Osteoblast (primary cell): ENCODE measurements at regions not wholly inside any gene's neighbourhood (a gene's known extent, or its start where the extent isn't known, plus 50 kb on each side); places are given as distances from the start of the nearest gene placed in this dataset.
"Not testable (repeated sequence)": the region's sequence is repeated elsewhere in the genome, so short reads cannot be mapped to it uniquely, and the experiment has no call there.

ENCODE experiments used
- DNase-seq: peaks from one replicate; pipeline ENCODE4 v3.0.0; 2011; ENCODE audit warnings: low spot score, mixed read lengths; ENCODE audit not compliant: insufficient read length; ENCODE audit errors: missing footprints
- H2AFZ ChIP-seq: 2 replicates; pipeline ENCODE4 v1.6.0; 2011; ENCODE audit warnings: mild to moderate bottlenecking, low read length
- H3K27ac ChIP-seq: 2 replicates; pipeline ENCODE4 v1.5.1; 2011; ENCODE audit warnings: mild to moderate bottlenecking, low read depth, low read length, moderate library complexity
- H3K27me3 ChIP-seq: 2 replicates; pipeline ENCODE4 v1.6.0; 2012; ENCODE audit warnings: mild to moderate bottlenecking, control low read depth, inconsistent platforms, low read length, moderate library complexity; ENCODE audit not compliant: insufficient read depth
- H3K36me3 ChIP-seq: 2 replicates; pipeline ENCODE4 v1.5.1; 2011; ENCODE audit warnings: mild to moderate bottlenecking, low read length, control low read depth, moderate library complexity; ENCODE audit not compliant: insufficient read depth
- H3K4me1 ChIP-seq: 2 replicates; pipeline ENCODE4 v1.5.1; 2011; ENCODE audit warnings: mild to moderate bottlenecking, low read length, control low read depth, moderate library complexity; ENCODE audit not compliant: insufficient read depth
- H3K4me2 ChIP-seq: 2 replicates; pipeline ENCODE4 v1.6.0; 2011; ENCODE audit warnings: mild to moderate bottlenecking, low read length; ENCODE audit not compliant: insufficient read depth
- H3K4me3 ChIP-seq: fragments of 200-600 bp; sonication (generic); 3 replicates; pipeline ENCODE4 v1.5.1; 2012; ENCODE audit warnings: mild to moderate bottlenecking, low read length, inconsistent platforms; ENCODE audit not compliant: insufficient read depth
- H3K79me2 ChIP-seq: 2 replicates; pipeline ENCODE4 v1.6.0; 2012; ENCODE audit warnings: mild to moderate bottlenecking, low read length, control low read depth, inconsistent platforms; ENCODE audit not compliant: insufficient read depth
- H3K9me3 ChIP-seq: 2 replicates; pipeline ENCODE4 v1.5.1; 2011; ENCODE audit warnings: low read depth, low read length, control low read depth
- H4K20me1 ChIP-seq: 2 replicates; pipeline ENCODE4 v1.6.0; 2012; ENCODE audit warnings: mild to moderate bottlenecking, low read length, control low read depth; ENCODE audit not compliant: insufficient read depth
- TF ChIP-seq, protein P1 (sequence below): IDR thresholded peaks from 2 replicates; pipeline ENCODE4 v1.5.1; 2011; ENCODE audit warnings: mild to moderate bottlenecking, low read depth, low read length, moderate library complexity; ENCODE audit errors: extremely low read depth

DNA sequence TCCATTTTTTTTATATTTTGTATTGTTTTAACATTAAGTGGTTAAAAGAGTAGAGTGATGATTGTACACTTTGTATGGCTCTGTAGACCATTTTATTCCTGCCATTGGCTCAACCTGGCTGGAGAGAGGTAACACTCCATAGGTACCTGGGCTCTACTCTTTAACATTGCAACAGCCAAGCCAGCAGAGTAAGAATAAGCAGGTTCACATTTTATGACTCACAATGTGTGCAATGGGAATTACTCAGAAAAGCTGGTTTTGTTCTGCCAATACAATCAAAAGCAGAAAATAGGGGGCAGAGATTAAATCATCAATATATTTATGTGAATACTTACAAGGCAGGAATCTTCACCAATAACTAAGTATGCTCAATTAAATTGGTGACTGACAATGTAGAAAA, 1324.0 kb downstream of the AMY1C start:
- H3K4me2 ChIP-seq = no peak overlapping the region
- no peak overlapping the region for H3K4me3 ChIP-seq
- H3K27me3 ChIP-seq = no peaks in the 10 kb centered on the region
- H3K9me3 ChIP-seq = peaks cover 6% of the 10 kb centered on the region
- TF ChIP-seq, protein P1, sequence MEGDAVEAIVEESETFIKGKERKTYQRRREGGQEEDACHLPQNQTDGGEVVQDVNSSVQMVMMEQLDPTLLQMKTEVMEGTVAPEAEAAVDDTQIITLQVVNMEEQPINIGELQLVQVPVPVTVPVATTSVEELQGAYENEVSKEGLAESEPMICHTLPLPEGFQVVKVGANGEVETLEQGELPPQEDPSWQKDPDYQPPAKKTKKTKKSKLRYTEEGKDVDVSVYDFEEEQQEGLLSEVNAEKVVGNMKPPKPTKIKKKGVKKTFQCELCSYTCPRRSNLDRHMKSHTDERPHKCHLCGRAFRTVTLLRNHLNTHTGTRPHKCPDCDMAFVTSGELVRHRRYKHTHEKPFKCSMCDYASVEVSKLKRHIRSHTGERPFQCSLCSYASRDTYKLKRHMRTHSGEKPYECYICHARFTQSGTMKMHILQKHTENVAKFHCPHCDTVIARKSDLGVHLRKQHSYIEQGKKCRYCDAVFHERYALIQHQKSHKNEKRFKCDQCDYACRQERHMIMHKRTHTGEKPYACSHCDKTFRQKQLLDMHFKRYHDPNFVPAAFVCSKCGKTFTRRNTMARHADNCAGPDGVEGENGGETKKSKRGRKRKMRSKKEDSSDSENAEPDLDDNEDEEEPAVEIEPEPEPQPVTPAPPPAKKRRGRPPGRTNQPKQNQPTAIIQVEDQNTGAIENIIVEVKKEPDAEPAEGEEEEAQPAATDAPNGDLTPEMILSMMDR = no peak
- H3K4me1 ChIP-seq = no peaks in the 10 kb centered on the region
- no peaks in the 10 kb centered on the region for H3K79me2 ChIP-seq
- no peak for DNase-seq
- H3K36me3 ChIP-seq = no peaks in the 10 kb centered on the region
- no peaks in the 10 kb centered on the region for H4K20me1 ChIP-seq
- H2AFZ ChIP-seq = no peak overlapping the region
- no peak overlapping the region for H3K27ac ChIP-seq

DNA sequence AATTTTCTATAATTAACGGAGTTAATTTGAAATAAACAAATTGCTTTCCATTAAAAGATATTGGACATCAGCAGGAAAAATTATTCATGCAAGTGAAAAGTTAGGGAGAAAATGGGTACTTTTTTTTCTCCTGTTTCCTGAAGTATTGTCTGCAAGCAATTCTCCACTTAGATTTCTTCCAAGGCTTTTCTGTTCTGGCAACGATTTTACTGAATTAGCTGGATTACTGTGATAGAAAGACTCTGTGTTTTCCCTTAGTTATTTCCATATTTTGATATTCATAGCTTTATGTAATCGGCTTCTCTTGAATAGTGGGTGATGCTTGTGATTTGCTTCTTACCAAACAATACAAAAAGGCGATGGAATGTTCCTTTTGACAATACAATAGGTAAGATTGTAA, 1333.9 kb downstream of the AMY1C start:
- Histone ChIP-seq H4K20me1 (no peaks in the 10 kb centered on the region), H3K9me3 (no peaks in the 10 kb centered on the region), H3K4me2 (no peak overlapping the region), H3K36me3 (no peaks in the 10 kb centered on the region), H3K79me2 (no peaks in the 10 kb centered on the region), H3K4me3 (no peak overlapping the region), H3K4me1 (no peaks in the 10 kb centered on the region), H3K27me3 (no peaks in the 10 kb centered on the region), H3K27ac (no peak overlapping the region), H2AFZ (no peak overlapping the region)
- no peak for DNase-seq
- TF ChIP-seq, protein P1 = no peak

DNA sequence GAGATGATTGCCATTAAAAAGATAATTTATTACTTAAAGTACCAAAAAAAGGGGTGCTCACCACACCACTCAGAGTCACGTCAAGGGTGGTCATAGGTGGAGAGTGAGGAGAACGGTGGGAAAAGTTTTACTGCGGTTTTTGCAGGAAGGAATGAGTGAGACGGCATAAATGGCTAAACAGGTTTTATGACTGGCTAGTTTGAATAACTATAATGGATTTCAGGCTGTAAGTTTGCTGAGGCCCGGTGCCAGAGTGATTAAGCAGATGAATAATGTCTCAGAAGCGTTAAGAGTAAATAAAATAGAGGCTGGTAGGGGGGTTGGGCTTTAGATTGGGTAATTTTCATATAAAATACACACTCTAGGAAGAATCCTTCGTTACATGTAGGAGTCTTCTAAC, 1337.8 kb downstream of the AMY1C start:
- Histone ChIP-seq H4K20me1 (no peaks in the 10 kb centered on the region), H3K9me3 (no peaks in the 10 kb centered on the region), H3K4me2 (no peak overlapping the region), H3K27me3 (no peaks in the 10 kb centered on the region), H3K79me2 (no peaks in the 10 kb centered on the region), H3K4me1 (no peaks in the 10 kb centered on the region), H2AFZ (no peak overlapping the region), H3K27ac (no peak overlapping the region), H3K4me3 (no peak overlapping the region), H3K36me3 (no peaks in the 10 kb centered on the region)
- DNase-seq = no peak
- TF ChIP-seq, protein P1 = no peak

DNA sequence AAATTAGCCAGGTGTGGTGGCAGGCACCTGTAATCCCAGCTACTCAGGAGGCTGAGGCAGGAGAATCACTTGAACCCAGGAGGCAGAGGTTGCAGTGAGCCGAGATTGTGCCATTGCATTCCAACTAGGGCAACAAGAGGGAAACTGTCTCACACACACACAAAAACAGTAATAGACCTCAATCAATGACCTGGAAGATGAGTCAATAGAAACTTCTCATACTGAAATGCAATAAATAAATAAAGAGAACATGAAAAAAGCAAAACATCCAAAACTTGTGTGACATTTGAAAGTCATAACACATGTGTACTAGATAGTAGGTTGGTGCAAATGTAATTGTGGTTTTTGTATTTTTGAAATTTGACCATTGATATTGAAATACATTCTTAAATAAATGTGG, 1338.5 kb downstream of the AMY1C start:
- Histone ChIP-seq H2AFZ (no peak overlapping the region), H4K20me1 (no peaks in the 10 kb centered on the region), H3K9me3 (no peaks in the 10 kb centered on the region), H3K36me3 (no peaks in the 10 kb centered on the region), H3K27me3 (no peaks in the 10 kb centered on the region), H3K4me1 (no peaks in the 10 kb centered on the region), H3K27ac (no peak overlapping the region), H3K4me2 (no peak overlapping the region), H3K4me3 (no peak overlapping the region), H3K79me2 (no peaks in the 10 kb centered on the region)
- TF ChIP-seq, protein P1 = no peak
- DNase-seq = no peak

DNA sequence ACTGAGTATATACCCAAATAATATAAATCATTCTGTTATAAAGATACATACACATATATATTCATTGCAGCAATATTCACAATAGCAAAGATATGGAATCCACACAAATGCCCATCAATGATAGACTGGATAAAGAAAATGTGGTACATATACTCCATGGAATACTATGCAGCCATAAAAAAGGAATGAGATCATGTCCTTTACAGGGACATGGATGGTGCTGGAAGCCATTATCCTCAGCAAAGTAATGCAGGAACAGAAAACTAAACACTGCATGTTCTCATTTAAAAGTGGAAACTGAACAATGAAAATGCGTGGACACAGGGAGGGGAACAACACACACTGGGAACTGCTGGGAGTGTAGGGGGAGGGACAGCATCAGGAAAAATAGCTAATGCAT, 1344.2 kb downstream of the AMY1C start:
- H4K20me1 ChIP-seq, H3K4me2 ChIP-seq, DNase-seq: not testable (repeated sequence)

More for the DNA sequence above, 1344.2 kb downstream of the AMY1C start:
- H3K9me3 ChIP-seq, H3K4me1 ChIP-seq, H3K79me2 ChIP-seq, H2AFZ ChIP-seq, H3K4me3 ChIP-seq, H3K27me3 ChIP-seq, H3K27ac ChIP-seq, H3K36me3 ChIP-seq: not testable (repeated sequence)
